HepG2 (cell line): ENCODE measurements at regions not wholly inside any gene's neighbourhood (a gene's known extent, or its start where the extent isn't known, plus 50 kb on each side); places are given as distances from the start of the nearest gene placed in this dataset.

ENCODE experiments used
- ATRX ChIP-seq: sonication (generic); formaldehyde crosslinking; IDR thresholded peaks from 2 replicates; pipeline ENCODE4 v1.4.0; 2020; ENCODE audit warnings: missing genetic modification reagents, borderline replicate concordance
- CREM ChIP-seq, 2 experiments: sonication (generic) in 1 of 2; formaldehyde crosslinking in 1 of 2; IDR thresholded peaks; 2 replicates each; pipeline versions ENCODE4 v1.4.0 to v1.6.1; 2016 to 2020; ENCODE audit warnings: antibody characterized with exemption in 1 of 2, mild to moderate bottlenecking in 1 of 2, missing genetic modification reagents in 1 of 2
- CTCF ChIP-seq: sonication (generic); formaldehyde crosslinking; IDR thresholded peaks from 2 replicates; pipeline ENCODE4 v1.5.0; 2020; ENCODE audit warnings: mild to moderate bottlenecking, missing genetic modification reagents, moderate library complexity
- EP300 ChIP-seq, 3 experiments: sonication (generic) in 1 of 3; formaldehyde crosslinking in 1 of 3; IDR thresholded peaks; 2 replicates each; pipeline versions ENCODE4 v1.5.1 to v1.6.1; 2011 to 2020; ENCODE audit warnings: low read depth in 2 of 3, low read length in 2 of 3, borderline replicate concordance in 1 of 3, improper control_type of control experiment in 1 of 3, mild to moderate bottlenecking in 1 of 3, missing genetic modification reagents in 1 of 3, moderate library complexity in 1 of 3
- HCFC1 ChIP-seq: fragments of 150-350 bp; IDR thresholded peaks from 2 replicates; pipeline ENCODE4 v1.6.1; 2014; ENCODE audit warnings: low read depth, low read length
- HOXA7 ChIP-seq: sonication (generic); formaldehyde crosslinking; IDR thresholded peaks from 2 replicates; pipeline ENCODE4 v1.8.1; 2022; ENCODE audit warnings: mild to moderate bottlenecking, missing genetic modification reagents, moderate library complexity
- NRL ChIP-seq: sonication (generic); formaldehyde crosslinking; IDR thresholded peaks from 2 replicates; pipeline ENCODE4 v1.5.0; 2020; ENCODE audit warnings: missing genetic modification reagents, mild to moderate bottlenecking, moderate library complexity, borderline replicate concordance
- POLR2A ChIP-seq, 2 experiments: IDR thresholded peaks; 2 replicates each; pipeline ENCODE4 v1.6.1; 2011; ENCODE audit warnings: low read depth in 2 of 2, low read length in 2 of 2, mild to moderate bottlenecking in 1 of 2, moderate library complexity in 1 of 2; ENCODE audit not compliant: insufficient read depth in 1 of 2
- ZNF329 ChIP-seq: sonication (generic); formaldehyde crosslinking; IDR thresholded peaks from 2 replicates; pipeline ENCODE4 v1.9.0; 2021; ENCODE audit warnings: low read depth, mild to moderate bottlenecking, missing genetic modification reagents

- no peak for TF ChIP-seq HOXA7 (CRISPR knock-in tag)
- TF ChIP-seq NRL (CRISPR knock-in tag): no peak
- no peak for TF ChIP-seq ATRX (CRISPR knock-in tag)
- TF ChIP-seq CREM (IDR thresholded peaks at IDR 0.05): no peak
- TF ChIP-seq CREM (CRISPR knock-in tag; IDR thresholded peaks at IDR 0.05): no peak
- no peak for TF ChIP-seq ZNF329 (CRISPR knock-in tag)
- TF ChIP-seq CTCF (CRISPR knock-in tag): no peak
- TF ChIP-seq EP300 (IDR thresholded peaks at IDR 0.05; ENCODE audit: low read depth in 2 of 2, low read length in 2 of 2): no peak
- no peak for TF ChIP-seq EP300 (CRISPR knock-in tag; IDR thresholded peaks at IDR 0.05; ENCODE audit: borderline replicate concordance)
- TF ChIP-seq HCFC1: no peak
- no peak for TF ChIP-seq POLR2A (IDR thresholded peaks at IDR 0.05; ENCODE audit: insufficient read depth in 1 of 2, low read depth in 2 of 2, low read length in 2 of 2)
These were observed 178.1 kb upstream of the FSHR start for GRCh38 chr2:49332415-49332814.
